Astrocyte (in vitro differentiated cells and primary cell): ENCODE measurements at regions not wholly inside any gene's neighbourhood (a gene's known extent, or its start where the extent isn't known, plus 50 kb on each side); places are given as distances from the start of the nearest gene placed in this dataset.

ENCODE experiments used
- DNase-seq: peaks from one replicate; pipeline ENCODE4 v3.0.0-alpha.2; 2010; ENCODE audit warnings: low read depth
- FAIRE-seq: peaks from 2 replicates; lab custom pipeline; 2011; peaks lifted over from hg19 to GRCh38; lab: Jason Lieb, UNC
- H2AFZ ChIP-seq: 2 replicates; pipeline ENCODE4 v1.6.0; 2012; ENCODE audit warnings: low read depth, low read length, inconsistent platforms
- H3K27ac ChIP-seq: 2 replicates; pipeline ENCODE4 v1.5.1; 2011; ENCODE audit warnings: low read depth, low read length, inconsistent platforms
- H3K27me3 ChIP-seq: 2 replicates; pipeline ENCODE4 v1.6.0; 2011; ENCODE audit warnings: low read length, inconsistent platforms; ENCODE audit not compliant: insufficient read depth
- H3K36me3 ChIP-seq: 2 replicates; pipeline ENCODE4 v1.5.1; 2011; ENCODE audit warnings: low read length, inconsistent platforms; ENCODE audit not compliant: insufficient read depth
- H3K4me1 ChIP-seq: 2 replicates; pipeline ENCODE4 v1.5.1; 2011; ENCODE audit warnings: low read length, inconsistent platforms; ENCODE audit not compliant: insufficient read depth
- H3K4me2 ChIP-seq: 2 replicates; pipeline ENCODE4 v1.6.0; 2012; ENCODE audit warnings: low read length, inconsistent platforms
- H3K4me3 ChIP-seq: 2 replicates; pipeline ENCODE4 v1.5.1; 2011; ENCODE audit warnings: low read depth, mild to moderate bottlenecking, low read length, inconsistent platforms; ENCODE audit not compliant: insufficient read depth
- H3K79me2 ChIP-seq: 2 replicates; pipeline ENCODE4 v1.6.0; 2012; ENCODE audit warnings: mild to moderate bottlenecking, low read length, inconsistent platforms; ENCODE audit not compliant: insufficient read depth
- H3K9ac ChIP-seq: 2 replicates; pipeline ENCODE4 v1.6.0; 2012; ENCODE audit warnings: mild to moderate bottlenecking, low read length, inconsistent platforms
- H3K9me3 ChIP-seq: 2 replicates; pipeline ENCODE4 v1.5.1; 2012; ENCODE audit warnings: low read depth, mild to moderate bottlenecking, low read length, inconsistent platforms; ENCODE audit not compliant: insufficient read depth
- H4K20me1 ChIP-seq: 2 replicates; pipeline ENCODE4 v1.6.0; 2012; ENCODE audit warnings: low read length, inconsistent platforms; ENCODE audit not compliant: insufficient read depth
- H3K27ac Mint-ChIP-seq: one replicate; pipeline ENCODE4 v1.8.0; 2021; ENCODE audit warnings: mild to moderate bottlenecking, mixed read lengths; ENCODE audit not compliant: unreplicated experiment
- H3K27me3 Mint-ChIP-seq: one replicate; pipeline ENCODE4 v1.8.0; 2021; ENCODE audit warnings: low read depth, mixed read lengths; ENCODE audit not compliant: unreplicated experiment
- H3K36me3 Mint-ChIP-seq: one replicate; pipeline ENCODE4 v1.8.0; 2021; ENCODE audit warnings: low read depth, mixed read lengths; ENCODE audit not compliant: unreplicated experiment
- H3K4me1 Mint-ChIP-seq: one replicate; pipeline ENCODE4 v1.8.0; 2021; ENCODE audit warnings: low read depth, mixed read lengths; ENCODE audit not compliant: unreplicated experiment
- H3K4me3 Mint-ChIP-seq: one replicate; pipeline ENCODE4 v1.8.0; 2021; ENCODE audit warnings: mild to moderate bottlenecking, moderate library complexity, mixed read lengths; ENCODE audit not compliant: unreplicated experiment
- H3K9me3 Mint-ChIP-seq: one replicate; pipeline ENCODE4 v1.8.0; 2021; ENCODE audit warnings: mild to moderate bottlenecking, mixed read lengths; ENCODE audit not compliant: unreplicated experiment
- CTCF ChIP-seq: IDR thresholded peaks from 2 replicates; pipeline ENCODE4 v1.5.1; 2011; ENCODE audit warnings: low read depth, mild to moderate bottlenecking, inconsistent platforms, low read length, moderate library complexity; ENCODE audit not compliant: insufficient read depth
- EZH2 ChIP-seq: IDR thresholded peaks from 2 replicates; pipeline ENCODE4 v1.6.1; 2012; ENCODE audit warnings: mild to moderate bottlenecking, low read length, inconsistent platforms; ENCODE audit not compliant: insufficient read depth

DNA sequence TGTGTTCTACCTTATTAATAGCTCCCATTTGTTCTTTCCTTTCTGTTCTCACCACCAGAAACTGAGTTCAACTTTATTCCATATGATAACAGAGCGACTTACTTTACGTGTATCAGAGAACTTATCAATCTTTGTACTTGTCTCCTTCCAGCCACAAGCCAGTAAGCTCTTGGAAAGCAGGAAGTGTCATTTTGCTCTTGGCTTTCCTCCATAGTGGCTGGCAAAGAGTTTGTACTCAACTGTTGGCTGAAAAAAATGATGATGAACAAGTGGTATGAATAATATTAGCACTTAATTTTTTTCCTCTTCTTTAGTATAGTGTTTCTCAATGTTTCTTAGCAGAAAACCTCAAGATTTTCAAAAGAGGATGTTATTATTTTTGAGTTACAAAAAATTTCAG is 182.4 kb upstream of the TOM1L1 start:
- DNase-seq (no peak), FAIRE-seq (no peak)
- no peaks in the 10 kb centered on the region for H3K9me3 Mint-ChIP-seq
- H3K36me3 Mint-ChIP-seq, result no peaks in the 10 kb centered on the region
- no peaks in the 10 kb centered on the region for H3K4me1 Mint-ChIP-seq
- no peaks in the 10 kb centered on the region for H3K9me3 ChIP-seq
- no peaks in the 10 kb centered on the region for H3K36me3 ChIP-seq
- TF ChIP-seq EZH2, result no peak
- no peak for TF ChIP-seq CTCF
- no peak overlapping the region for H3K4me2 ChIP-seq
- no peak overlapping the region for H3K4me3 ChIP-seq
- no peaks in the 10 kb centered on the region for H3K27me3 ChIP-seq
- no peaks in the 10 kb centered on the region for H4K20me1 ChIP-seq
- H2AFZ ChIP-seq, result no peak overlapping the region
- no peak overlapping the region for H3K27ac Mint-ChIP-seq
- no peaks in the 10 kb centered on the region for H3K4me1 ChIP-seq
- H3K4me3 Mint-ChIP-seq, result no peak overlapping the region
- no peaks in the 10 kb centered on the region for H3K79me2 ChIP-seq
- H3K27me3 Mint-ChIP-seq, result no peaks in the 10 kb centered on the region
- H3K9ac ChIP-seq, result no peak overlapping the region
- H3K27ac ChIP-seq, result no peak overlapping the region

GRCh38 chr17:54727624-54728023 is 173.0 kb upstream of the TOM1L1 start:
- H4K20me1 ChIP-seq, result no peaks in the 10 kb centered on the region
- H3K36me3 ChIP-seq, result no peaks in the 10 kb centered on the region
- no peaks in the 10 kb centered on the region for H3K9me3 ChIP-seq
- H3K79me2 ChIP-seq, result no peaks in the 10 kb centered on the region
- Mint-ChIP-seq H3K27me3 (no peaks in the 10 kb centered on the region), H3K9me3 (peaks cover 1% of the 10 kb centered on the region), H3K36me3 (no peaks in the 10 kb centered on the region), H3K27ac (no peak overlapping the region), H3K4me3 (no peak overlapping the region), H3K4me1 (no peaks in the 10 kb centered on the region)
- no peak overlapping the region for H3K4me3 ChIP-seq
- H3K4me2 ChIP-seq, result no peak overlapping the region
- H3K27me3 ChIP-seq, result no peaks in the 10 kb centered on the region
- no peaks in the 10 kb centered on the region for H3K4me1 ChIP-seq
- no peak for DNase-seq
- no peak overlapping the region for H2AFZ ChIP-seq
- H3K27ac ChIP-seq, result no peak overlapping the region
- TF ChIP-seq EZH2 (no peak), CTCF (no peak)
- FAIRE-seq, result no peak
- no peak overlapping the region for H3K9ac ChIP-seq

GRCh38 chr17:54736573-54736972 is 164.1 kb upstream of the TOM1L1 start:
- H3K79me2 ChIP-seq, result no peaks in the 10 kb centered on the region
- Mint-ChIP-seq H3K4me3 (no peak overlapping the region), H3K9me3 (no peaks in the 10 kb centered on the region), H3K4me1 (no peaks in the 10 kb centered on the region), H3K36me3 (no peaks in the 10 kb centered on the region), H3K27ac (no peak overlapping the region), H3K27me3 (no peaks in the 10 kb centered on the region)
- no peak overlapping the region for H3K4me2 ChIP-seq
- TF ChIP-seq CTCF, result no peak
- TF ChIP-seq EZH2, result no peak
- peaks cover 2% of the 10 kb centered on the region for H3K9me3 ChIP-seq
- no peak for FAIRE-seq
- H3K4me3 ChIP-seq, result no peak overlapping the region
- DNase-seq, result no peak
- H3K9ac ChIP-seq, result no peak overlapping the region
- no peak overlapping the region for H2AFZ ChIP-seq
- H3K27ac ChIP-seq, result no peak overlapping the region
- no peaks in the 10 kb centered on the region for H3K36me3 ChIP-seq
- no peaks in the 10 kb centered on the region for H4K20me1 ChIP-seq
- H3K27me3 ChIP-seq, result no peaks in the 10 kb centered on the region
- H3K4me1 ChIP-seq, result no peaks in the 10 kb centered on the region
